Endothelial cell of umbilical vein (primary cell): ENCODE measurements at regions not wholly inside any gene's neighbourhood (a gene's known extent, or its start where the extent isn't known, plus 50 kb on each side); places are given as distances from the start of the nearest gene placed in this dataset.

Experiments used
- BruUV-seq: library from RNA; stranded (reverse); fragments of 400-500 nt; replicated peaks from 2 replicates; lab custom pipeline; 2021; lab: Mats Ljungman, UMichigan
- CTCF ChIA-PET: fragments of 300-600, 350-600 bp; sonication (Branson Sonifier 250); formaldehyde crosslinking; loops from one replicate; lab custom pipeline; 2021; ENCODE audit warnings: antibody characterized with exemption, inconsistent platforms; lab: Charles Lee
- POLR2A ChIA-PET: fragments of 300-600, 350-600 bp; sonication (Branson Sonifier 250); formaldehyde crosslinking; loops from one replicate; lab custom pipeline; 2021; ENCODE audit warnings: antibody characterized with exemption, inconsistent platforms; lab: Charles Lee
- DNase-seq: peaks from one replicate; pipeline ENCODE4 v3.0.0-alpha.2; 2011; ENCODE audit warnings: low read depth, low spot score
- FAIRE-seq: peaks from 2 replicates; lab custom pipeline; 2011; peaks lifted over from hg19 to GRCh38; lab: Jason Lieb, UNC
- H2AFZ ChIP-seq: 2 replicates; pipeline ENCODE4 v1.6.0; 2012; ENCODE audit warnings: low read depth, low read length, control low read depth, inconsistent platforms
- H3K27ac ChIP-seq: 2 replicates; pipeline ENCODE4 v1.5.1; 2011; ENCODE audit warnings: low read depth, mild to moderate bottlenecking, control low read depth, low read length, moderate library complexity; ENCODE audit not compliant: insufficient read depth
- H3K27me3 ChIP-seq, 2 experiments: 2 replicates each; pipeline versions ENCODE4 v1.6.0 to v1.6.1; 2011; ENCODE audit warnings: low read length in 2 of 2, mixed read lengths in 1 of 2; ENCODE audit not compliant: control insufficient read depth in 2 of 2, insufficient read depth in 2 of 2
- H3K36me3 ChIP-seq, 2 experiments: 2 replicates in 1 of 2; 3 replicates in 1 of 2; pipeline ENCODE4 v1.5.1; 2011; ENCODE audit warnings: low read length in 2 of 2, mild to moderate bottlenecking in 1 of 2, moderate library complexity in 1 of 2; ENCODE audit not compliant: control insufficient read depth in 2 of 2, insufficient read depth in 2 of 2; ENCODE audit errors: extremely low read depth in 1 of 2
- H3K4me1 ChIP-seq: 3 replicates; pipeline ENCODE4 v1.5.1; 2011; ENCODE audit warnings: mild to moderate bottlenecking, low read length; ENCODE audit not compliant: control insufficient read depth, insufficient read depth; ENCODE audit errors: extremely low read depth
- H3K4me2 ChIP-seq: 2 replicates; pipeline ENCODE4 v1.6.1; 2011; ENCODE audit warnings: low read length, control low read depth, mixed read lengths; ENCODE audit not compliant: insufficient read depth
- H3K4me3 ChIP-seq, 3 experiments: fragments of 200-600 bp in 1 of 3; sonication (generic), shearing (Covaris generic) in 1 of 3; replicated peaks in 1 of 3; 2 replicates each; pipeline ENCODE4 v1.5.1; 2011 to 2016; ENCODE audit warnings: control low read depth in 3 of 3, low read length in 3 of 3, mild to moderate bottlenecking in 2 of 3, inconsistent platforms in 1 of 3, low read depth in 1 of 3, moderate library complexity in 1 of 3; ENCODE audit not compliant: insufficient read depth in 1 of 3
- H3K79me2 ChIP-seq: 2 replicates; pipeline ENCODE4 v1.6.0; 2012; ENCODE audit warnings: low read length, inconsistent platforms; ENCODE audit not compliant: control insufficient read depth, insufficient read depth
- H3K9ac ChIP-seq: replicated peaks from 2 replicates; pipeline ENCODE3; 2011; ENCODE audit warnings: low read length, control low read depth; ENCODE audit not compliant: insufficient read depth; ENCODE audit errors: extremely low read depth
- H3K9me1 ChIP-seq: replicated peaks from 3 replicates; pipeline ENCODE4 v1.6.0; 2011; ENCODE audit warnings: mild to moderate bottlenecking, low read length; ENCODE audit not compliant: control insufficient read depth, insufficient read depth; ENCODE audit errors: extremely low read depth
- H3K9me3 ChIP-seq: replicated peaks from 2 replicates; pipeline ENCODE4 v1.5.1; 2012; ENCODE audit warnings: low read length, inconsistent platforms; ENCODE audit not compliant: control insufficient read depth, insufficient read depth
- H4K20me1 ChIP-seq: replicated peaks from 2 replicates; pipeline ENCODE3; 2011; ENCODE audit warnings: mild to moderate bottlenecking, low read length; ENCODE audit not compliant: control insufficient read depth, insufficient read depth; ENCODE audit errors: extremely low read depth
- CTCF ChIP-seq, 2 donors: IDR thresholded peaks; 1 replicate in 1 of 2; 2 replicates in 1 of 2; pipeline ENCODE4 v1.5.1; 2011; ENCODE audit warnings: low read length in 2 of 2, mild to moderate bottlenecking in 2 of 2, moderate library complexity in 2 of 2, control low read depth in 1 of 2, inconsistent platforms in 1 of 2, low read depth in 1 of 2; ENCODE audit not compliant: insufficient read depth in 1 of 2; ENCODE audit errors: extremely low read depth in 1 of 2
- EZH2 ChIP-seq: IDR thresholded peaks from 2 replicates; pipeline ENCODE4 v1.6.1; 2012; ENCODE audit warnings: borderline replicate concordance, low read depth, mild to moderate bottlenecking, moderate library complexity, low read length, inconsistent platforms; ENCODE audit not compliant: severe bottlenecking
- FOS ChIP-seq: IDR thresholded peaks from 2 replicates; pipeline ENCODE4 v1.6.1; 2011; ENCODE audit warnings: mild to moderate bottlenecking, low read length, moderate library complexity, borderline replicate concordance; ENCODE audit not compliant: insufficient read depth
- GATA2 ChIP-seq: IDR thresholded peaks from 2 replicates; pipeline ENCODE4 v1.7.0; 2011; ENCODE audit warnings: low read depth, mild to moderate bottlenecking, moderate library complexity, mixed read lengths, low read length; ENCODE audit not compliant: insufficient read length, insufficient read depth
- JUN ChIP-seq: IDR thresholded peaks from 2 replicates; pipeline ENCODE4 v1.6.1; 2011; ENCODE audit warnings: borderline replicate concordance, low read depth; ENCODE audit not compliant: insufficient read length, insufficient read depth
- MAX ChIP-seq: IDR thresholded peaks from 2 replicates; pipeline ENCODE4 v1.6.1; 2011; ENCODE audit not compliant: insufficient read depth, insufficient read length
- MYC ChIP-seq: IDR thresholded peaks from one replicate; pipeline ENCODE4 v1.6.1; 2011; ENCODE audit warnings: mild to moderate bottlenecking, low read depth, low read length
- POLR2A ChIP-seq: IDR thresholded peaks from 2 replicates; pipeline ENCODE4 v1.6.1; 2012; ENCODE audit warnings: low read depth, mild to moderate bottlenecking, control low read depth, low read length
- POLR2AphosphoS5 ChIP-seq: IDR thresholded peaks from 2 replicates; pipeline ENCODE4 v1.6.1; 2012; ENCODE audit warnings: low read depth, mild to moderate bottlenecking, control low read depth, low read length, moderate library complexity; ENCODE audit not compliant: insufficient read depth
- dilution Hi-C: fragments of 300-500 bp; cut with MboI; formaldehyde crosslinking; loops from one replicate; pipeline ENCODE4 v1.15.0; 2019; ENCODE audit warnings: low sequenced_read_pairs; ENCODE audit not compliant: extremely low pct_ligation_motif_present
- intact Hi-C: fragments of 100-400 bp; cut with micrococcal nuclease; formaldehyde crosslinking; loops from one replicate; pipeline ENCODE4 v1.10.0; 2022

- Histone ChIP-seq H3K9ac (no peak overlapping the region), H2AFZ (no peak overlapping the region), H4K20me1 (no peaks in the 10 kb centered on the region), H3K4me1 (no peaks in the 10 kb centered on the region), H3K4me2 (no peak overlapping the region), H3K79me2 (no peaks in the 10 kb centered on the region), H3K4me3 (no peak overlapping the region), H3K27me3 (no peaks in the 10 kb centered on the region), H3K36me3 (no peaks in the 10 kb centered on the region), H3K27ac (no peak overlapping the region), H3K9me1 (no peaks in the 10 kb centered on the region), H3K9me3 (no peaks in the 10 kb centered on the region)
- no peak for TF ChIP-seq JUN
- no peak for TF ChIP-seq MYC
- no peak for TF ChIP-seq FOS
- no peak for TF ChIP-seq GATA2
- no peak for TF ChIP-seq EZH2
- TF ChIP-seq POLR2A = no peak
- TF ChIP-seq CTCF (IDR thresholded peaks at IDR 0.05; ENCODE audit: extremely low read depth in 1 of 2, insufficient read depth in 1 of 2, low read depth in 1 of 2, low read length in 2 of 2) = no peak
- TF ChIP-seq POLR2AphosphoS5 = no peak
- TF ChIP-seq MAX = no peak
- ChIA-PET CTCF (no interaction called here), POLR2A (no interaction called here)
- intact Hi-C loops = no loop called here
- no peak for DNase-seq
- no peak for FAIRE-seq
- no TSS peak for BruUV-seq
- dilution Hi-C loops = no loop called here
These were observed 249.9 kb upstream of the GRIA3 start for GRCh38 chrX:122934131-122934530.
